H1 (cell line): ENCODE measurements at regions not wholly inside any gene's neighbourhood (a gene's known extent, or its start where the extent isn't known, plus 50 kb on each side); places are given as distances from the start of the nearest gene placed in this dataset.

Experiments used
- CTCF ChIA-PET: fragments of 300-600 bp; sonication (Branson Sonifier 250); formaldehyde crosslinking; loops from one replicate; lab custom pipeline; 2021; ENCODE audit not compliant: partially characterized antibody; lab: Charles Lee
- POLR2A ChIA-PET: fragments of 300-600 bp; sonication (Branson Sonifier 250); formaldehyde crosslinking; loops from one replicate; lab custom pipeline; 2021; ENCODE audit warnings: inconsistent platforms; ENCODE audit not compliant: partially characterized antibody; lab: Charles Lee
- DNase-seq, 2 experiments: peaks; one replicate each; pipeline versions ENCODE4 v3.0.0 to v3.0.0-alpha.2; 2010 to 2022; ENCODE audit warnings: low spot score in 2 of 2, low read depth in 1 of 2, mixed read lengths in 1 of 2
- FAIRE-seq: peaks from 2 replicates; lab custom pipeline; 2011; peaks lifted over from hg19 to GRCh38; lab: Jason Lieb, UNC
- H2AFZ ChIP-seq: 2 replicates; pipeline ENCODE4 v1.8.1; 2012; ENCODE audit warnings: low read length, inconsistent platforms
- H2AK5ac ChIP-seq: 2 replicates; pipeline ENCODE4 v1.6.1; 2013; ENCODE audit warnings: low read depth, low read length
- H2BK120ac ChIP-seq: replicated peaks from 2 replicates; pipeline ENCODE3; 2013; ENCODE audit warnings: low read depth, low read length, inconsistent platforms
- H2BK12ac ChIP-seq: 2 replicates; pipeline ENCODE4 v1.6.1; 2013; ENCODE audit warnings: low read depth, low read length
- H2BK15ac ChIP-seq: 2 replicates; pipeline ENCODE4 v1.6.1; 2013; ENCODE audit warnings: low read length
- H2BK20ac ChIP-seq: 2 replicates; pipeline ENCODE4 v1.6.1; 2013; ENCODE audit warnings: low read length
- H2BK5ac ChIP-seq: 2 replicates; pipeline ENCODE4 v1.6.1; 2013; ENCODE audit warnings: low read depth, low read length
- H3K14ac ChIP-seq: 2 replicates; pipeline ENCODE4 v1.6.1; 2013; ENCODE audit warnings: inconsistent platforms; ENCODE audit not compliant: insufficient read length
- H3K18ac ChIP-seq: 2 replicates; pipeline ENCODE4 v1.6.1; 2013; ENCODE audit warnings: low read length; ENCODE audit errors: extremely low read depth
- H3K23ac ChIP-seq: 2 replicates; pipeline ENCODE4 v1.6.1; 2013; ENCODE audit warnings: inconsistent platforms; ENCODE audit not compliant: insufficient read length
- H3K23me2 ChIP-seq: 2 replicates; pipeline ENCODE4 v1.6.1; 2013; ENCODE audit warnings: low read depth, low read length
- H3K27ac ChIP-seq: 2 replicates; pipeline ENCODE4 v1.6.1; 2011; ENCODE audit warnings: low read depth, low read length, inconsistent platforms
- H3K27me3 ChIP-seq, 4 experiments: replicated peaks in 1 of 4; 1 replicate in 1 of 4; 2 replicates in 3 of 4; pipeline versions ENCODE4 v1.6.1 to v1.8.1; 2011 to 2013; ENCODE audit warnings: low read length in 3 of 4, mild to moderate bottlenecking in 3 of 4, inconsistent platforms in 2 of 4, mixed read lengths in 2 of 4, moderate library complexity in 1 of 4; ENCODE audit not compliant: control insufficient read depth in 3 of 4, insufficient read depth in 3 of 4; ENCODE audit errors: extremely low read depth in 1 of 4
- H3K36me3 ChIP-seq, 4 experiments: 2 replicates each; pipeline versions ENCODE4 v1.6.1 to v1.8.1; 2011 to 2013; ENCODE audit warnings: mild to moderate bottlenecking in 4 of 4, low read length in 3 of 4, moderate library complexity in 2 of 4, control low read depth in 1 of 4, inconsistent platforms in 1 of 4; ENCODE audit not compliant: insufficient read depth in 4 of 4, control insufficient read depth in 2 of 4
- H3K4ac ChIP-seq: replicated peaks from 2 replicates; pipeline ENCODE3; 2013; ENCODE audit warnings: low read length, low read depth, mixed read lengths, inconsistent platforms; ENCODE audit not compliant: insufficient read length
- H3K4me1 ChIP-seq, 4 experiments: replicated peaks in 1 of 4; 1 replicate in 1 of 4; 2 replicates in 3 of 4; pipeline versions ENCODE4 v1.6.1 to v1.8.1; 2011 to 2013; ENCODE audit warnings: low read length in 3 of 4, inconsistent platforms in 2 of 4, mixed read lengths in 1 of 4; ENCODE audit not compliant: insufficient read depth in 4 of 4, control insufficient read depth in 3 of 4
- H3K4me2 ChIP-seq, 2 experiments: 2 replicates each; pipeline versions ENCODE4 v1.6.1 to v1.8.1; 2011 to 2013; ENCODE audit warnings: low read depth in 2 of 2, low read length in 2 of 2, control low read depth in 1 of 2, inconsistent platforms in 1 of 2, mild to moderate bottlenecking in 1 of 2; ENCODE audit not compliant: insufficient read depth in 1 of 2
- H3K4me3 ChIP-seq, 4 experiments: fragments of 200-600, 300-600 bp in 1 of 4; sonication (generic), shearing (Covaris generic), sonication (Bioruptor Twin) in 1 of 4; 2 replicates each; pipeline versions ENCODE4 v1.5.1 to v1.8.1; 2011 to 2016; ENCODE audit warnings: low read length in 4 of 4, low read depth in 3 of 4, control low read depth in 2 of 4, inconsistent platforms in 2 of 4, mild to moderate bottlenecking in 2 of 4, mixed read lengths in 1 of 4, moderate library complexity in 1 of 4; ENCODE audit not compliant: insufficient read depth in 2 of 4; ENCODE audit errors: extremely low read depth in 1 of 4
- H3K56ac ChIP-seq: replicated peaks from 2 replicates; pipeline ENCODE3; 2013; ENCODE audit warnings: low read depth, mild to moderate bottlenecking, mixed read lengths, low read length, inconsistent platforms; ENCODE audit not compliant: insufficient read length
- H3K79me1 ChIP-seq: 2 replicates; pipeline ENCODE4 v1.6.1; 2013; ENCODE audit warnings: low read depth, low read length, control low read depth
- H3K79me2 ChIP-seq, 2 experiments: 2 replicates each; pipeline versions ENCODE4 v1.6.1 to v1.8.1; 2012 to 2013; ENCODE audit warnings: low read length in 2 of 2, mild to moderate bottlenecking in 2 of 2, inconsistent platforms in 1 of 2; ENCODE audit not compliant: insufficient read depth in 2 of 2, control insufficient read depth in 1 of 2
- H3K9ac ChIP-seq, 4 experiments: replicated peaks in 1 of 4; 1 replicate in 1 of 4; 2 replicates in 3 of 4; pipeline versions ENCODE4 v1.6.1 to v1.8.1; 2011 to 2013; ENCODE audit warnings: low read depth in 3 of 4, low read length in 3 of 4, control low read depth in 2 of 4, mild to moderate bottlenecking in 2 of 4, moderate library complexity in 2 of 4, inconsistent platforms in 1 of 4; ENCODE audit errors: extremely low read depth in 1 of 4
- H3K9me3 ChIP-seq, 2 experiments: 2 replicates each; pipeline versions ENCODE4 v1.6.1 to v1.8.1; 2012 to 2013; ENCODE audit warnings: mild to moderate bottlenecking in 2 of 2, moderate library complexity in 2 of 2, control low read depth in 1 of 2, inconsistent platforms in 1 of 2, low read depth in 1 of 2, low read length in 1 of 2, mixed read lengths in 1 of 2; ENCODE audit not compliant: insufficient read depth in 2 of 2
- H4K20me1 ChIP-seq, 2 experiments: replicated peaks in 1 of 2; 2 replicates each; pipeline versions ENCODE3 to v1.8.1; 2011 to 2013; ENCODE audit warnings: inconsistent platforms in 2 of 2, low read length in 2 of 2, mild to moderate bottlenecking in 1 of 2; ENCODE audit not compliant: insufficient read depth in 2 of 2, control insufficient read depth in 1 of 2
- H4K5ac ChIP-seq: 2 replicates; pipeline ENCODE4 v1.6.1; 2013; ENCODE audit warnings: low read length, low read depth, mixed read lengths, inconsistent platforms; ENCODE audit not compliant: insufficient read length
- H4K8ac ChIP-seq: 2 replicates; pipeline ENCODE4 v1.8.0; 2013; ENCODE audit warnings: mild to moderate bottlenecking, moderate library complexity, low read length, inconsistent platforms; ENCODE audit not compliant: insufficient read depth; ENCODE audit errors: extremely low read depth
- H4K91ac ChIP-seq: replicated peaks from 2 replicates; pipeline ENCODE3; 2013; ENCODE audit warnings: low read length, mixed read lengths, inconsistent platforms; ENCODE audit not compliant: insufficient read length
- ATF3 ChIP-seq: IDR thresholded peaks from 2 replicates; pipeline ENCODE4 v1.6.1; 2011; ENCODE audit warnings: low read depth, mild to moderate bottlenecking, low read length; ENCODE audit not compliant: insufficient read depth
- BACH1 ChIP-seq: IDR thresholded peaks from 2 replicates; pipeline ENCODE4 v1.6.1; 2012; ENCODE audit warnings: low read length, improper control_type of control experiment
- CTCF ChIP-seq, 3 experiments: IDR thresholded peaks; 1 replicate in 2 of 3; 2 replicates in 1 of 3; pipeline versions ENCODE4 v1.5.1 to v1.6.1; 2011; ENCODE audit warnings: low read length in 3 of 3, mild to moderate bottlenecking in 3 of 3, inconsistent platforms in 2 of 3, low read depth in 1 of 3, moderate library complexity in 1 of 3; ENCODE audit not compliant: insufficient read depth in 1 of 3; ENCODE audit errors: control extremely low read depth in 1 of 3
- GABPA ChIP-seq: IDR thresholded peaks from 2 replicates; pipeline ENCODE4 v1.6.1; 2011; ENCODE audit warnings: mild to moderate bottlenecking, low read length, moderate library complexity, borderline replicate concordance; ENCODE audit not compliant: insufficient read depth
- JUN ChIP-seq: IDR thresholded peaks from 2 replicates; pipeline ENCODE4 v1.6.1; 2011; ENCODE audit warnings: low read depth, mild to moderate bottlenecking, improper control_type of control experiment, low read length
- RAD21 ChIP-seq, 2 experiments: IDR thresholded peaks in 1 of 2; conservative IDR thresholded peaks in 1 of 2; 2 replicates each; pipeline ENCODE4 v1.6.1; 2011; ENCODE audit warnings: low read depth in 2 of 2, low read length in 2 of 2, improper control_type of control experiment in 1 of 2, inconsistent platforms in 1 of 2, mild to moderate bottlenecking in 1 of 2, moderate library complexity in 1 of 2
- SAP30 ChIP-seq: fragments of 300-600 bp; sonication (generic); IDR thresholded peaks from 2 replicates; pipeline ENCODE4 v1.7.1; 2012; ENCODE audit warnings: low read length, moderate library complexity, mild to moderate bottlenecking, inconsistent platforms; ENCODE audit not compliant: insufficient read depth, insufficient replicate concordance
- SP4 ChIP-seq: IDR thresholded peaks from 2 replicates; pipeline ENCODE4 v1.6.1; 2012; ENCODE audit warnings: low read length, inconsistent platforms
- WGBS, 2 experiments: shearing (Covaris generic) in 1 of 2; methylation state at CpG; one replicate each; pipeline versions ENCODE4 v1.1.6 to v1.1.7; 2013 to 2015; ENCODE audit warnings: low lambda C conversion rate in 2 of 2, mixed read lengths in 2 of 2, inconsistent platforms in 1 of 2, low coverage in 1 of 2, missing lambda C conversion rate in 1 of 2; ENCODE audit not compliant: insufficient replicate concordance in 2 of 2, insufficient coverage in 1 of 2, insufficient read length in 1 of 2; ENCODE audit errors: extremely low coverage in 1 of 2, missing lambda C conversion rate in 1 of 2; 5-methylcytosine and 5-hydroxymethylcytosine counted together
- TF ChIP-seq, protein P1 (sequence below): IDR thresholded peaks from 2 replicates; pipeline ENCODE4 v1.6.1; 2012; ENCODE audit warnings: low read length, inconsistent platforms

DNA sequence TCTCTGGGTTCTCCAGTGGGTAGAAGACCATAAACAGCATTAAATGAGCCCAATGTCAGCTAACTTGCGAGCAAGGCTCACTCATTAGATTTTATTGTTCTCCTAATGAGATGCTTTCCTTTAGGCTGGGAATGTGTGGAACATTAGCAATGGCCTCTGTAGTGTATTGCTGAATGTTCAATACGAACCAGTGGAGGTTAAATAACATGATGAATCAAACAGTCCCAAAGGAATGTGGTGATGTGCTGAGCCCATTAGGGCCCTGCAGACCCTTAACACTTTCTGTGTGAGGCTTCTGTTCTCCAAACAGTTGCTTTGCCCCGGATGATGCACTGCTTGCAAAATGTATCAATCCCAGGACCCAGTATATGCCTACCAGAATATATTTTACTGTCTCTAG lies 225.5 kb downstream of the ATG4C start:
- H3K27ac ChIP-seq: no peak overlapping the region
- H2BK120ac ChIP-seq: no peak overlapping the region
- no peak overlapping the region for H2BK12ac ChIP-seq
- ChIA-PET CTCF (interaction anchor here (0.7 kb wide), 1 partner anchor 19 kb away, joined by 3 read pairs; no protein-coding TSS in a partner anchor), POLR2A (no interaction called here)
- H2BK15ac ChIP-seq: no peak overlapping the region
- no peaks in the 10 kb centered on the region for H3K9me3 ChIP-seq
- H3K23me2 ChIP-seq: no peaks in the 10 kb centered on the region; the same call in 1 of the 2 replicates
- WGBS, 2 experiments: 92% methylated on average over 3 of the region's 3 CpGs; no CpG with 5 or more reads in 1 of the 2 experiments
- peaks cover 0 to 5% (median 0%) of the 10 kb centered on the region in 4 experiments; a peak in 1 of 7 replicates for H3K4me1 ChIP-seq
- no peak overlapping the region for H3K23ac ChIP-seq
- H3K4me3 ChIP-seq: no peak overlapping the region
- no peak overlapping the region for H3K4ac ChIP-seq
- H3K27me3 ChIP-seq: no peaks in the 10 kb centered on the region
- no peak overlapping the region for H3K14ac ChIP-seq
- no peak overlapping the region for H3K56ac ChIP-seq
- no peak overlapping the region for H2AK5ac ChIP-seq
- no peaks in the 10 kb centered on the region for H3K79me2 ChIP-seq
- H4K5ac ChIP-seq: no peak overlapping the region
- H2BK20ac ChIP-seq: no peak overlapping the region
- FAIRE-seq: no peak
- no peak overlapping the region for H3K4me2 ChIP-seq
- H4K20me1 ChIP-seq: no peaks in the 10 kb centered on the region
- H3K9ac ChIP-seq: no peak overlapping the region
- no peak overlapping the region for H3K18ac ChIP-seq
- H3K79me1 ChIP-seq: no peaks in the 10 kb centered on the region
- DNase-seq: no peak
- H2AFZ ChIP-seq: no peak overlapping the region; the same call in 1 of the 2 replicates
- H2BK5ac ChIP-seq: no peak overlapping the region
- no peaks in the 10 kb centered on the region for H3K36me3 ChIP-seq
- H4K91ac ChIP-seq: no peak overlapping the region
- H4K8ac ChIP-seq: no peak overlapping the region
- TF ChIP-seq CTCF (IDR thresholded peaks at IDR 0.05; ENCODE audit: control extremely low read depth in 1 of 3, insufficient read depth in 1 of 3, low read depth in 1 of 3, low read length in 3 of 3): no peak
- TF ChIP-seq JUN: no peak
- TF ChIP-seq RAD21 (IDR thresholded peaks at IDR 0.05 in 1 of 2, conservative IDR thresholded peaks at IDR 0.05 in 1 of 2; ENCODE audit: low read depth in 2 of 2, low read length in 2 of 2): no peak
- TF ChIP-seq ATF3: no peak
- TF ChIP-seq GABPA: no peak
- TF ChIP-seq SAP30: no peak
- TF ChIP-seq BACH1: no peak
- TF ChIP-seq, protein P1, sequence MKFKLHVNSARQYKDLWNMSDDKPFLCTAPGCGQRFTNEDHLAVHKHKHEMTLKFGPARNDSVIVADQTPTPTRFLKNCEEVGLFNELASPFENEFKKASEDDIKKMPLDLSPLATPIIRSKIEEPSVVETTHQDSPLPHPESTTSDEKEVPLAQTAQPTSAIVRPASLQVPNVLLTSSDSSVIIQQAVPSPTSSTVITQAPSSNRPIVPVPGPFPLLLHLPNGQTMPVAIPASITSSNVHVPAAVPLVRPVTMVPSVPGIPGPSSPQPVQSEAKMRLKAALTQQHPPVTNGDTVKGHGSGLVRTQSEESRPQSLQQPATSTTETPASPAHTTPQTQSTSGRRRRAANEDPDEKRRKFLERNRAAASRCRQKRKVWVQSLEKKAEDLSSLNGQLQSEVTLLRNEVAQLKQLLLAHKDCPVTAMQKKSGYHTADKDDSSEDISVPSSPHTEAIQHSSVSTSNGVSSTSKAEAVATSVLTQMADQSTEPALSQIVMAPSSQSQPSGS: no peak
- no peak for TF ChIP-seq SP4
